SK-N-SH (cell line): ENCODE measurements at regions not wholly inside any gene's neighbourhood (a gene's known extent, or its start where the extent isn't known, plus 50 kb on each side); places are given as distances from the start of the nearest gene placed in this dataset.

ENCODE experiments used
- CTCF ChIA-PET: fragments of 300-600, 350-600 bp; formaldehyde crosslinking; extraction: SDS; loops from one replicate; lab custom pipeline; 2021; lab: Yijun Ruan, JAX
- POLR2A ChIA-PET: fragments of 350-600 bp; sonication (Branson Sonifier 250); formaldehyde crosslinking; extraction: SDS; loops from one replicate; lab custom pipeline; 2020; ENCODE audit warnings: antibody characterized with exemption, inconsistent platforms; lab: Yijun Ruan, JAX
- DNase-seq: peaks from one replicate; pipeline ENCODE4 v3.0.0; 2012
- H2AFZ ChIP-seq: fragments of 200-600 bp; sonication (generic); 2 replicates; pipeline ENCODE4 v1.8.1; 2016; ENCODE audit warnings: antibody characterized with exemption, mild to moderate bottlenecking, low read depth
- H3F3A ChIP-seq: fragments of 200-600 bp; sonication (generic); replicated peaks from 2 replicates; pipeline ENCODE3; 2016; ENCODE audit warnings: antibody characterized with exemption, mild to moderate bottlenecking; ENCODE audit not compliant: insufficient read depth
- H3K27ac ChIP-seq, 2 experiments: fragments of 200-500 bp in 1 of 2; fragments of 200-600 bp in 1 of 2; sonication (Bioruptor generic) in 1 of 2; sonication (generic), shearing (Covaris generic) in 1 of 2; 2 replicates each; pipeline versions ENCODE4 v1.5.1 to v1.6.1; 2014 to 2016; ENCODE audit warnings: low read depth in 2 of 2, inconsistent platforms in 1 of 2, low read length in 1 of 2, mild to moderate bottlenecking in 1 of 2, mixed read lengths in 1 of 2
- H3K27me3 ChIP-seq: fragments of 200-600 bp; sonication (generic), shearing (Covaris generic); 2 replicates; pipeline ENCODE4 v1.6.1; 2016; ENCODE audit warnings: mixed run types; ENCODE audit not compliant: insufficient read depth
- H3K36me3 ChIP-seq, 2 experiments: fragments of 200-500 bp in 1 of 2; fragments of 200-600 bp in 1 of 2; sonication (Bioruptor generic) in 1 of 2; sonication (generic) in 1 of 2; replicated peaks in 1 of 2; 2 replicates each; pipeline versions ENCODE3 to v1.5.1; 2014 to 2016; ENCODE audit warnings: low read length in 1 of 2, mild to moderate bottlenecking in 1 of 2; ENCODE audit not compliant: insufficient read depth in 2 of 2, control insufficient read depth in 1 of 2
- H3K4me1 ChIP-seq, 2 experiments: fragments of 200-500 bp in 1 of 2; fragments of 200-600 bp in 1 of 2; sonication (Bioruptor generic) in 1 of 2; sonication (generic), shearing (Covaris generic) in 1 of 2; 2 replicates each; pipeline versions ENCODE4 v1.5.1 to v1.6.1; 2014 to 2016; ENCODE audit warnings: low read depth in 1 of 2, low read length in 1 of 2, mixed run types in 1 of 2; ENCODE audit not compliant: insufficient read depth in 2 of 2, control insufficient read depth in 1 of 2
- H3K4me2 ChIP-seq: fragments of 200-600 bp; sonication (generic), shearing (Covaris generic); 2 replicates; pipeline ENCODE4 v1.6.1; 2017; ENCODE audit warnings: mixed run types
- H3K4me3 ChIP-seq, 2 experiments: fragments of 200-500 bp in 1 of 2; fragments of 200-600 bp in 1 of 2; sonication (Bioruptor generic) in 1 of 2; sonication (generic), shearing (Covaris generic) in 1 of 2; 2 replicates each; pipeline versions ENCODE4 v1.5.1 to v1.8.1; 2014 to 2016; ENCODE audit warnings: low read depth in 2 of 2, inconsistent platforms in 1 of 2, low read length in 1 of 2, mild to moderate bottlenecking in 1 of 2, mixed read lengths in 1 of 2, moderate library complexity in 1 of 2
- H3K79me2 ChIP-seq: fragments of 200-600 bp; sonication (generic); 2 replicates; pipeline ENCODE4 v1.8.1; 2017; ENCODE audit warnings: mild to moderate bottlenecking; ENCODE audit not compliant: insufficient read depth
- H3K9ac ChIP-seq: fragments of 200-600 bp; sonication (generic); 2 replicates; pipeline ENCODE4 v1.6.1; 2017; ENCODE audit warnings: mixed run types
- H3K9me2 ChIP-seq: fragments of 200-600 bp; sonication (generic); 2 replicates; pipeline ENCODE4 v1.6.1; 2017; ENCODE audit warnings: mixed run types
- H3K9me3 ChIP-seq: fragments of 200-600 bp; sonication (generic); 2 replicates; pipeline ENCODE4 v1.6.1; 2017; ENCODE audit warnings: mixed run types, mild to moderate bottlenecking, moderate library complexity
- H4K20me1 ChIP-seq: fragments of 200-600 bp; sonication (generic); 2 replicates; pipeline ENCODE4 v1.6.1; 2017; ENCODE audit warnings: mild to moderate bottlenecking, mixed run types; ENCODE audit not compliant: insufficient read depth
- CHD2 ChIP-seq: fragments of 150-350 bp; IDR thresholded peaks from 2 replicates; pipeline ENCODE4 v1.6.1; 2018; ENCODE audit warnings: low read length; ENCODE audit not compliant: partially characterized antibody
- EZH2phosphoT487 ChIP-seq: fragments of 200-600 bp; sonication (generic); IDR thresholded peaks from 2 replicates; pipeline ENCODE4 v1.6.1; 2017; ENCODE audit warnings: low read depth, mixed run types, mild to moderate bottlenecking, antibody characterized with exemption, moderate library complexity, borderline replicate concordance
- FOXJ3 ChIP-seq: sonication (generic); formaldehyde crosslinking; IDR thresholded peaks from 2 replicates; pipeline ENCODE4 v1.5.1; 2020; ENCODE audit warnings: mild to moderate bottlenecking, missing genetic modification reagents
- FOXM1 ChIP-seq: IDR thresholded peaks from 2 replicates; pipeline ENCODE4 v1.4.0; 2012; ENCODE audit warnings: low read depth, mild to moderate bottlenecking
- IRF3 ChIP-seq: fragments of 150-350 bp; IDR thresholded peaks from 2 replicates; pipeline ENCODE4 v1.6.1; 2016; ENCODE audit warnings: mild to moderate bottlenecking, low read depth, low read length
- MAX ChIP-seq: IDR thresholded peaks from 2 replicates; pipeline ENCODE4 v1.4.0; 2012; ENCODE audit warnings: low read depth
- MEF2A ChIP-seq: IDR thresholded peaks from 2 replicates; pipeline ENCODE4 v1.4.0; 2012; ENCODE audit warnings: low read depth, borderline replicate concordance
- NRF1 ChIP-seq: IDR thresholded peaks from 2 replicates; pipeline ENCODE4 v1.6.1; 2012; ENCODE audit warnings: low read depth, mild to moderate bottlenecking, low read length
- PBX3 ChIP-seq: IDR thresholded peaks from 2 replicates; pipeline ENCODE4; 2012
- RAD21 ChIP-seq: IDR thresholded peaks from 2 replicates; pipeline ENCODE4 v1.6.1; 2012; ENCODE audit warnings: mild to moderate bottlenecking, low read length
- RCOR1 ChIP-seq: fragments of 150-350 bp; IDR thresholded peaks from 2 replicates; pipeline ENCODE4 v1.6.1; 2017; ENCODE audit warnings: antibody characterized with exemption, low read length
- SIN3A ChIP-seq: IDR thresholded peaks from 2 replicates; pipeline ENCODE4 v1.6.1; 2012; ENCODE audit warnings: low read depth, mild to moderate bottlenecking, low read length, moderate library complexity, borderline replicate concordance
- SMC3 ChIP-seq: IDR thresholded peaks from 2 replicates; pipeline ENCODE4 v1.6.1; 2012; ENCODE audit warnings: low read depth, low read length, improper control_type of control experiment
- TAF1 ChIP-seq: IDR thresholded peaks from 2 replicates; pipeline ENCODE4 v1.6.1; 2012; ENCODE audit warnings: low read depth, mild to moderate bottlenecking, low read length, moderate library complexity, borderline replicate concordance
- TEAD4 ChIP-seq: IDR thresholded peaks from 2 replicates; pipeline ENCODE4 v1.4.0; 2012; ENCODE audit warnings: mild to moderate bottlenecking, borderline replicate concordance; ENCODE audit not compliant: insufficient read depth
- YY1 ChIP-seq: IDR thresholded peaks from 2 replicates; pipeline ENCODE4 v1.4.0; 2012; ENCODE audit warnings: low read depth, mild to moderate bottlenecking
- ZBTB33 ChIP-seq: IDR thresholded peaks from 2 replicates; pipeline ENCODE4 v1.4.0; 2012; ENCODE audit warnings: low read depth, borderline replicate concordance
- WGBS: methylation state at CpG from one replicate; pipeline ENCODE4 v1.1.6; 2017; ENCODE audit warnings: low lambda C conversion rate; 5-methylcytosine and 5-hydroxymethylcytosine counted together

- POLR2A ChIA-PET = no interaction called here
- no peaks in the 10 kb centered on the region for H3K79me2 ChIP-seq
- no peaks in the 10 kb centered on the region for H3K9me3 ChIP-seq
- no peaks in the 10 kb centered on the region for H3K27me3 ChIP-seq
- H3K4me1 ChIP-seq = peaks cover 0 to 9% of the 10 kb centered on the region in 2 experiments; a peak in 2 of 4 replicates
- no peak overlapping the region for H3K4me2 ChIP-seq
- DNase-seq = no peak
- H3K9ac ChIP-seq = no peak overlapping the region
- no peak overlapping the region for H2AFZ ChIP-seq
- WGBS = 93% methylated on average over 15 of the region's 15 CpGs
- H3F3A ChIP-seq = no peaks in the 10 kb centered on the region
- H3K27ac ChIP-seq = no peak overlapping the region
- no peaks in the 10 kb centered on the region for H3K9me2 ChIP-seq
- CTCF ChIA-PET = interaction anchor here (1.0 kb wide), 1 partner anchor 416 kb away, joined by 4 read pairs; no protein-coding TSS in a partner anchor
- H3K36me3 ChIP-seq = no peaks in the 10 kb centered on the region
- no peak overlapping the region for H3K4me3 ChIP-seq
- no peaks in the 10 kb centered on the region for H4K20me1 ChIP-seq
- TF ChIP-seq EZH2phosphoT487 (no peak), RCOR1 (no peak), SIN3A (no peak), MEF2A (no peak), YY1 (no peak), NRF1 (no peak), FOXJ3 (CRISPR knock-in tag) (no peak), MAX (no peak), PBX3 (no peak), RAD21 (no peak), TAF1 (no peak), IRF3 (no peak), TEAD4 (no peak), SMC3 (no peak), ZBTB33 (no peak), FOXM1 (no peak), CHD2 (no peak)
These were observed 115.8 kb upstream of the SLIT3 start for GRCh38 chr5:169416583-169417196.
